ENCODE measurements at regions not wholly inside any gene's neighbourhood (a gene's known extent, or its start where the extent isn't known, plus 50 kb on each side); places are given as distances from the start of the nearest gene placed in this dataset.

GRCh38 chr4:178140326-178140915, 698.2 kb upstream of the AGA start:
- no peaks in the 10 kb centered on the region for H3K4me1 ChIP-seq
- no peak overlapping the region for H3K27ac ChIP-seq
- H3K36me3 ChIP-seq (ENCODE audit: low read depth, missing control alignments) = no peaks in the 10 kb centered on the region
- intact Hi-C loops (cut with DNase I; ENCODE audit: low total_unique reads) = no loop called here
- TF ChIP-seq CTCF (IDR thresholded peaks at IDR 0.05) (no peak), POLR2A (IDR thresholded peaks at IDR 0.05) (no peak)
- H3K9me3 ChIP-seq = no peaks in the 10 kb centered on the region
- WGBS, 2 donors = 94 to 98% methylated on average over 10 to 11 of the region's 11 CpGs
- DNase-seq = no peak
- no peak overlapping the region for H3K4me3 ChIP-seq
- H3K27me3 ChIP-seq = no peaks in the 10 kb centered on the region

- intact Hi-C loops (cut with DNase I; ENCODE audit: low total_unique reads) = no loop called here
- Histone ChIP-seq H3K27me3 (no peaks in the 10 kb centered on the region), H3K4me3 (no peak overlapping the region), H3K36me3 (ENCODE audit: low read depth, missing control alignments) (no peaks in the 10 kb centered on the region), H3K4me1 (no peaks in the 10 kb centered on the region), H3K27ac (no peak overlapping the region), H3K9me3 (no peaks in the 10 kb centered on the region)
- no peak for DNase-seq
- no peak for TF ChIP-seq POLR2A (IDR thresholded peaks at IDR 0.05)
- no peak for TF ChIP-seq CTCF (IDR thresholded peaks at IDR 0.05)
- 93 to 97% methylated on average over 8 of the region's 8 CpGs for WGBS, 2 donors
These were observed 700.5 kb upstream of the AGA start for GRCh38 chr4:178142724-178143123.

- H3K27me3 ChIP-seq = no peaks in the 10 kb centered on the region
- no peaks in the 10 kb centered on the region for H3K9me3 ChIP-seq
- H3K4me3 ChIP-seq = no peak overlapping the region
- no peak overlapping the region for H3K27ac ChIP-seq
- intact Hi-C loops (cut with DNase I; ENCODE audit: low total_unique reads) = no loop called here
- DNase-seq = no peak
- no peaks in the 10 kb centered on the region for H3K36me3 ChIP-seq (ENCODE audit: low read depth, missing control alignments)
- 61 to 87% methylated on average over 2 of the region's 2 CpGs for WGBS, 2 donors
- TF ChIP-seq CTCF (IDR thresholded peaks at IDR 0.05) (no peak), POLR2A (IDR thresholded peaks at IDR 0.05) (no peak)
- H3K4me1 ChIP-seq = no peaks in the 10 kb centered on the region
These were observed 705.9 kb upstream of the AGA start for GRCh38 chr4:178148106-178148505.

GRCh38 chr4:178165251-178165950, 723.2 kb upstream of the AGA start:
- H3K27me3 ChIP-seq = no peaks in the 10 kb centered on the region
- H3K4me1 ChIP-seq = no peaks in the 10 kb centered on the region
- no peaks in the 10 kb centered on the region for H3K36me3 ChIP-seq (ENCODE audit: low read depth, missing control alignments)
- no peaks in the 10 kb centered on the region for H3K9me3 ChIP-seq
- no peak overlapping the region for H3K27ac ChIP-seq
- 51 to 58% methylated on average over 11 of the region's 11 CpGs for WGBS, 2 donors
- intact Hi-C loops (cut with DNase I; ENCODE audit: low total_unique reads) = no loop called here
- no peak for DNase-seq
- no peak overlapping the region for H3K4me3 ChIP-seq
- no peak for TF ChIP-seq POLR2A (IDR thresholded peaks at IDR 0.05)
- no peak for TF ChIP-seq CTCF (IDR thresholded peaks at IDR 0.05)

- no peaks in the 10 kb centered on the region for H3K9me3 ChIP-seq
- TF ChIP-seq POLR2A (IDR thresholded peaks at IDR 0.05) = no peak
- TF ChIP-seq CTCF (IDR thresholded peaks at IDR 0.05) = no peak
- intact Hi-C loops (cut with DNase I; ENCODE audit: low total_unique reads) = no loop called here
- no peak overlapping the region for H3K27ac ChIP-seq
- H3K36me3 ChIP-seq (ENCODE audit: low read depth, missing control alignments) = no peaks in the 10 kb centered on the region
- H3K27me3 ChIP-seq = no peaks in the 10 kb centered on the region
- WGBS, 2 donors = 37 to 39% methylated on average over 5 of the region's 5 CpGs
- H3K4me1 ChIP-seq = no peaks in the 10 kb centered on the region
- DNase-seq = no peak
- H3K4me3 ChIP-seq = no peak overlapping the region
These were observed 723.7 kb upstream of the AGA start for GRCh38 chr4:178165951-178166308.
